OCI-LY3 (cell line): ENCODE measurements at regions not wholly inside any gene's neighbourhood (a gene's known extent, or its start where the extent isn't known, plus 50 kb on each side); places are given as distances from the start of the nearest gene placed in this dataset.

Source experiments
- H2AFZ ChIP-seq: fragments of 200-600, 300-600 bp; shearing (Covaris generic); 2 replicates; pipeline ENCODE4 v1.6.0; 2014; ENCODE audit warnings: antibody characterized with exemption, low read depth, low read length
- H3K27ac ChIP-seq: fragments of 200-600, 300-600 bp; sonication (generic); 2 replicates; pipeline ENCODE4 v1.5.1; 2014; ENCODE audit warnings: mild to moderate bottlenecking, low read length, moderate library complexity, mixed read lengths
- H3K27me3 ChIP-seq: fragments of 200-600, 300-600 bp; sonication (generic); 2 replicates; pipeline ENCODE4 v1.6.1; 2014; ENCODE audit warnings: low read depth, low read length, mixed read lengths
- H3K36me3 ChIP-seq: fragments of 200-600, 300-600 bp; sonication (generic); replicated peaks from 2 replicates; pipeline ENCODE3; 2014; ENCODE audit warnings: low read depth, low read length, mixed read lengths
- H3K4me1 ChIP-seq: fragments of 300-600, 200-600 bp; sonication (generic); 2 replicates; pipeline ENCODE4 v1.6.1; 2014; ENCODE audit warnings: low read length, mixed read lengths
- H3K4me2 ChIP-seq: fragments of 200-600, 300-600 bp; sonication (generic); 2 replicates; pipeline ENCODE4 v1.6.1; 2014; ENCODE audit warnings: low read length, mixed read lengths
- H3K4me3 ChIP-seq: fragments of 300-600, 200-600 bp; sonication (generic); 2 replicates; pipeline ENCODE4 v1.5.1; 2014; ENCODE audit warnings: antibody characterized with exemption, mild to moderate bottlenecking, low read length, moderate library complexity
- H3K79me2 ChIP-seq: fragments of 300-600, 200-600 bp; shearing (Covaris generic); 2 replicates; pipeline ENCODE4 v1.6.1; 2014; ENCODE audit warnings: mild to moderate bottlenecking, low read length, mixed read lengths
- H3K9ac ChIP-seq: fragments of 300-600, 200-600 bp; shearing (Covaris generic); 2 replicates; pipeline ENCODE4 v1.6.0; 2014; ENCODE audit warnings: mild to moderate bottlenecking, low read length, moderate library complexity
- H3K9me3 ChIP-seq: fragments of 200-600, 300-600 bp; shearing (Covaris generic); 2 replicates; pipeline ENCODE4 v1.6.1; 2014; ENCODE audit warnings: low read length, mixed read lengths; ENCODE audit not compliant: insufficient read depth
- H4K20me1 ChIP-seq: fragments of 200-600, 300-600 bp; sonication (generic); 2 replicates; pipeline ENCODE4 v1.6.1; 2016; ENCODE audit warnings: low read length, mixed read lengths; ENCODE audit not compliant: insufficient read depth
- EZH2phosphoT487 ChIP-seq: fragments of 200-600 bp; shearing (Covaris generic); IDR thresholded peaks from 2 replicates; pipeline ENCODE4 v1.6.1; 2018; ENCODE audit warnings: antibody characterized with exemption, mixed run types, low read depth
- TF ChIP-seq, protein P1 (sequence below): fragments of 200-600, 300-600 bp; sonication (generic); IDR thresholded peaks from 2 replicates; pipeline ENCODE4 v1.5.1; 2014; ENCODE audit warnings: antibody characterized with exemption, low read length, low read depth

DNA sequence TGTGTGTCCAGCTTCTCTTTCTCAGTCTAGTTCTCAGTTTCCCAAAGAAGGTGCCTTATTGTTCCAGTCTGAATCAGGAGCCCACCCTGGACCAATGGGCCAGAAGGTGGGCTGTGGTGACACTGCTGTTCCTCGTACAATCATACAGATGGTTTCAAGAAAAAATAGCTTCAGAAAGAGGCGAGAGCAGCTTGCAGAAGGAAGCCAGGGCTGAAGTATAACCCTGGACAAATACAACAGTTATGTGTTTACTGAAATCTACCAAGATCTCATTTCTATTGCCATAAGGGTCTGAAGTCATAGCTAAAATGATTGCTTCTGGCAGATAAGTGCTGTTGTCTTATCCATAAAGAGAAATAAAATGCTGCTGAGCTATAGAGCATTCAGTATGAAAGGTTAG is 75.4 kb downstream of the PFDN4 start:
- Histone ChIP-seq H3K27ac (no peak overlapping the region), H4K20me1 (no peaks in the 10 kb centered on the region), H3K4me1 (peaks cover 11% of the 10 kb centered on the region), H3K4me2 (no peak overlapping the region), H3K79me2 (no peaks in the 10 kb centered on the region), H3K27me3 (no peaks in the 10 kb centered on the region), H3K9me3 (no peaks in the 10 kb centered on the region), H3K36me3 (no peaks in the 10 kb centered on the region), H3K9ac (no peak overlapping the region), H2AFZ (no peak overlapping the region), H3K4me3 (no peak overlapping the region)
- TF ChIP-seq, protein P1, sequence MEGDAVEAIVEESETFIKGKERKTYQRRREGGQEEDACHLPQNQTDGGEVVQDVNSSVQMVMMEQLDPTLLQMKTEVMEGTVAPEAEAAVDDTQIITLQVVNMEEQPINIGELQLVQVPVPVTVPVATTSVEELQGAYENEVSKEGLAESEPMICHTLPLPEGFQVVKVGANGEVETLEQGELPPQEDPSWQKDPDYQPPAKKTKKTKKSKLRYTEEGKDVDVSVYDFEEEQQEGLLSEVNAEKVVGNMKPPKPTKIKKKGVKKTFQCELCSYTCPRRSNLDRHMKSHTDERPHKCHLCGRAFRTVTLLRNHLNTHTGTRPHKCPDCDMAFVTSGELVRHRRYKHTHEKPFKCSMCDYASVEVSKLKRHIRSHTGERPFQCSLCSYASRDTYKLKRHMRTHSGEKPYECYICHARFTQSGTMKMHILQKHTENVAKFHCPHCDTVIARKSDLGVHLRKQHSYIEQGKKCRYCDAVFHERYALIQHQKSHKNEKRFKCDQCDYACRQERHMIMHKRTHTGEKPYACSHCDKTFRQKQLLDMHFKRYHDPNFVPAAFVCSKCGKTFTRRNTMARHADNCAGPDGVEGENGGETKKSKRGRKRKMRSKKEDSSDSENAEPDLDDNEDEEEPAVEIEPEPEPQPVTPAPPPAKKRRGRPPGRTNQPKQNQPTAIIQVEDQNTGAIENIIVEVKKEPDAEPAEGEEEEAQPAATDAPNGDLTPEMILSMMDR: no peak
- TF ChIP-seq EZH2phosphoT487: no peak

DNA sequence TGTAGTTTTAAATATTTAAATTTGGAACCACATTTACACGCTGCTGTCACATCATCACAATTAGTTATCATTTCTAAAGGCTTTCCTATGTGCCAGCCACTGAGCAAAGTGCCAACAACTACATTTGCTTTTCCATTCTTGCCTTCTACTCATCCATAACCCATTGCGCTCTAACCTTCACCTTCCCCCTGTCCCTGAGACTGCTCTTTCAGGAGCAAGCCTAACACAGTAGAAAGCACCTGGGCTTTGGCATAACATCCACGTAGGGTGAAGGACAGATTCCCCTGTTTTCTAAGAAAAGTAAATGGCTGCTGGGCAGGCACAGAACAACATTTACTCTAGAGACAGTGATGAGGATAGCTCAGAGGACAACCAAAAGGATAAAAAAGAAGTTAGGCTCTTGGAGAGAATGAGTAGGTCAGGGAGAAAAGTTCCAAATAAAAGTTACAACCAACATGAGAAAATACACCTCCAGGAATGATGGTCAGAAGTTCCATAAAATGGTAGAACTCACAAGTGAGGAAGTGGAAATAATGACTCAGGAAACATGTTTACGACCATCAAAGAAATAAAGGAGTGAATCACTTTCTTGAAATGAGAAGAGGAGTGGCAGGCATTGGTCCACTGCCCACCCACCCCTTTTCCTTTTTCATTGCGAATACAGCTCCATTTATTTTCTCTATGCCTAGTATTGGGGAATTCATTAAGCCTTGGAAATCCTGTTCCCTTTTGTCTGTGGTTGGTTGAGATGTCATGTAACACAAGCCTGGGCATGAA is 77.2 kb downstream of the PFDN4 start:
- Histone ChIP-seq H2AFZ (0 out of 2 replicates have a peak overlapping the region, but pooled peaks have one; percentile 5), H3K27ac (no peak overlapping the region), H3K27me3 (no peaks in the 10 kb centered on the region), H3K4me3 (no peak overlapping the region), H4K20me1 (no peaks in the 10 kb centered on the region), H3K4me2 (peak overlapping the region; percentile 19), H3K79me2 (no peaks in the 10 kb centered on the region), H3K9me3 (no peaks in the 10 kb centered on the region), H3K36me3 (no peaks in the 10 kb centered on the region), H3K4me1 (peaks cover 11% of the 10 kb centered on the region), H3K9ac (no peak overlapping the region)
- TF ChIP-seq EZH2phosphoT487: no peak
- TF ChIP-seq, protein P1: no peak

DNA sequence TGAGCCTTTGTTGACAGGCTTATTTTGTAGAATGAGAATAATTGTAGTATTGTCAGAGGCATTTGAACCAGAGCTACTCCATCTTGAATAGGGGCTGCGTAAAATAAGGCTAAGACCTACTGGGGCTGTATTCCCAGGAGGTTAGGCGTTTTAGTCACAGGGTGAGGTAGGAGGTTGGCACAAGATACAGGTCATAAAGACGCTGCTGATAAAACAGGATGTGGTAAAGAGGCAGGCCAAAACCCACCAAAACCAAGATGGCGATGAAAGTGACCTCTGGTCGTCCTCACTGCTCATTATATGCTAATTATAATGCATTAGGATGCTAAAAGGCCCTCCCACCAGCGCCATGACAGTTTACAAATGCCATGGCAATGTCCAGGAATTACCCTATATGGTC is 82.7 kb downstream of the PFDN4 start:
- no peak overlapping the region for H2AFZ ChIP-seq
- no peaks in the 10 kb centered on the region for H3K36me3 ChIP-seq
- peaks cover 3% of the 10 kb centered on the region for H3K4me1 ChIP-seq
- H4K20me1 ChIP-seq: no peaks in the 10 kb centered on the region
- H3K79me2 ChIP-seq: no peaks in the 10 kb centered on the region
- no peak overlapping the region for H3K4me2 ChIP-seq
- no peak overlapping the region for H3K4me3 ChIP-seq
- no peak overlapping the region for H3K27ac ChIP-seq
- 0 out of 2 replicates have a peak, but pooled peaks cover 3% of the 10 kb centered on the region for H3K27me3 ChIP-seq
- H3K9ac ChIP-seq: no peak overlapping the region
- TF ChIP-seq, protein P1: no peak
- no peak for TF ChIP-seq EZH2phosphoT487
- no peaks in the 10 kb centered on the region for H3K9me3 ChIP-seq

DNA sequence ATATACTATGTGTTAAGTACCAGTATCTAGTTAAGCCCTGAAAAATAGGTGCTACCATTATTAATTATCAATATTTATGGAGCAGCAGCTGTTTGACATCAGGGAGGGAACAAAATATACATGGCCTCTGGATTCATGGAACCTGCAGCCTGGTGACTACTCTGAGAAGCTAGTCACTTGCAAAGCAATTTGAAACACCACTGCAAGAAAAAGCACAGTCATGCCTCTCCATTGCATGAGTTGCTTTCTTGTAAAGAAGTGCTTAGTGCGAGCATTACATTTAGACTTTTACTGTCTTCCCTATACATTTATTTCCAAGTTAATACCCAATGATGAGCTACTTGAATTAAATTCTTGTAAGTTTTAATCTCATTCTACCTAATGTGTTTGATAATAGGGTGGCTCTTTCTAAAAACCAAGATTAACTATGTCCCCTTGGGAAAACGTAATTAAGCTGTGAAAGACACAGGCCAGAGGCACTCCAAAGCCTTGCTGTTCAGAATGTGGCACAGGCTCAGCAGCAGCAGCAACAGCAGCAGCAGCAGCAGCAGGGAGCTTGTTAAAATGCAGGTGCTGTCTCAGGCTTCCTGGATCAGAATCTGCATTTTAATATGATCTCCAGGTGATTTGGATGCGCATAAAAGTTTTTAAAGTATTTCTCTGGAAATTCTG is 83.6 kb downstream of the PFDN4 start:
- Histone ChIP-seq H3K4me1 (no peaks in the 10 kb centered on the region), H4K20me1 (no peaks in the 10 kb centered on the region), H3K9ac (no peak overlapping the region), H3K27ac (no peak overlapping the region), H3K27me3 (0 out of 2 replicates have a peak, but pooled peaks cover 3% of the 10 kb centered on the region), H3K4me2 (no peak overlapping the region), H2AFZ (no peak overlapping the region), H3K36me3 (no peaks in the 10 kb centered on the region), H3K9me3 (no peaks in the 10 kb centered on the region), H3K79me2 (no peaks in the 10 kb centered on the region), H3K4me3 (no peak overlapping the region)
- TF ChIP-seq, protein P1: no peak
- TF ChIP-seq EZH2phosphoT487: no peak
